Ramos (cell line): ENCODE measurements at regions not wholly inside any gene's neighbourhood (a gene's known extent, or its start where the extent isn't known, plus 50 kb on each side); places are given as distances from the start of the nearest gene placed in this dataset.
"Not testable (repeated sequence)": the region's sequence is repeated elsewhere in the genome, so short reads cannot be mapped to it uniquely, and the experiment has no call there.

Source experiments
- in situ Hi-C: fragments of 300-500 bp; cut with MboI; formaldehyde crosslinking; loops from one replicate; pipeline ENCODE4 v1.14.3; 2022; ENCODE audit warnings: low sequenced_read_pairs; ENCODE audit not compliant: unreplicated experiment

DNA sequence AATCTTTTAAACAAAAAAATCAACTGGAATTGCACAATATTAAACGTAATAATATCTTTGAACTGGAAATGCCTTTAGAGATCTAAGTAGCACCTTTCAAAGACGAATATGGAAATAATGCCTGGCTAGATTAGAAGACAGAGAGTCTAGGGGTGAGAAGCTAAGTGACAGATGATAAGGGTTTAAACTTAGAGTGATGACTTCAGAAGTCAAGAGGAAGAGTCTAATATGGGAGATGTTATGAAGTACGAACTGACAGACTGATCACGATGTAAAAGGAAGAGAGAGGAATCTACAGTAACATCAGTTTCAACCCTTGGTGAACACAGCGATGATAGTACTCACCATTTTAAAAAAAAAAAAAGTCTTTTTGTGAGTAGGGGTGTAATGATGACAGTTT is 57.9 kb downstream of the HINT1 start:
- in situ Hi-C loops = loop anchor here (25.0 kb wide), 1 partner anchor 905 kb away; the partner anchor contains the start of gene ACSL6

GRCh38 chr5:131104169-131104808 is 60.8 kb downstream of the HINT1 start:
- in situ Hi-C loops = loop anchor here (25.0 kb wide), 1 partner anchor 908 kb away; the partner anchor contains the start of gene ACSL6

DNA sequence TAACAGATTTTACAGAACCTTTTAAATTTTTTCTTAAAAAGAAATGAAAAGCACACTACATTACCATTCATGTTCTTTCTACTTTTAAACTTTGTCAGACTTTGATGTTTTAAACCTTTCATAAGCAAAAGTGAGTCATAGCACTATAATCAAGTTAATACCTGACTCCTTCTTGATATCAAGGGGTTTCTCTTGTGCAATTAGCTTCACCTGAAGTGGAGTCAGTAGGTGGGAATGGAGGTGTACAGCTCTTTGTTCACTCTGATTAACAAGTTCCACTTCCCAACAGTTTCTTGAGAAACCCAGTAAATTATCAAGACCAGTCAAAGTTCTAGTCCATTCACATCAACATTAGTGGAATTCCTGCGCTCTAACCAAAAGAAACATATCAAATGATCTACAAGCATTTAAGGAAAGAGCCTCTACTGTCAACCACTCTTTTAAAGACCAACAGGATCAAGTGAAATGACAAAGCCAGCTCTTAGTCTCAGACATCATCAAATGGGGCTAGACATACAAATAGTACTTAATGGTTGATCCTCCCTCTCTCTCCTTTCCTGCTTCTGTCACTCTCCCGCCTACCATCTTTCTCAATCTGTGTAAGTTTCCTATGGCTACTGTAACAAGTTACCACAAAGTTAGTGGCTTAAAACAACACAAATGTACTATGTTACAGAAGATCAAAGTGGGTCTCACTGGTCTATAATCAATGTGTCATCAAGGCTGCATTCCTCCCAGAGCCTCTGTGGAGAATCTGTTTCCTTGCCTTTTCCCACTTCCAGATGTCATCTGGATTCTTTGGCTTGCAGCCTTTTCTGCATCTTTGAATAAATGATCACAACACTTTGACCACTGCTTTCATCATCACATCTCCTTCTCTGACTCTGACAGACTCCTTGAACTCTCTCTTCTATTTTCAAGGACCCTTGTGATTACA is 68.0 kb downstream of the HINT1 start:
- in situ Hi-C loops = no loop called here

- in situ Hi-C loops = not testable (repeated sequence)
Observed at GRCh38 chr5:131095561-131095960, 69.5 kb downstream of the HINT1 start.

GRCh38 chr5:131084436-131084835 is 80.6 kb downstream of the HINT1 start:
- in situ Hi-C loops = no loop called here

DNA sequence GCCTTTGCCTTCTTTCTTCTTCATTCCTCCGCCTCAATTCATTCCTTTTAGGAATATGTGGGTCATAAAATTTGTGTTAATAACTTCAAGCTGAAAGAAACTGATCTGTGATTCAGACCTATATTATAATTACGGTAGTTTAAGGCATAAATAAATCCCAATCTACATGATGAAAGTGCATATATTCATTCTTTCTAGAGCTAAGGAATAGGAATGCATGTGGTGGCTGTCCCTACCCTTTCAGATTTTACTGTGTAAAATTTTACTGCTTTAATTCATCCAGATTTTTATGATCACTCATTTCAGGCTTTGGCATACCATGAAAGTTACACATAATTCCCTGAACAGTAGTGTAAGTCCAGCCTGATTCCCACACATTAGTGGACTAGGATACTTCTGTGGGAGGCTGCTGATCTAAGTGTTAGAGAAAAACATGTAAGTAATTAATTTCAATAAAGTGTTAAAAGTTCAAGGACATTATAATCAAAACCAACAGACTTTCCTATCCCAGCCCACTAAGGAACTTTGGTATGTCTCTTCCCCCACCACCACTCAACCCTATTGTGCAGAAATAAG is 83.1 kb downstream of the HINT1 start:
- in situ Hi-C loops = no loop called here

GRCh38 chr5:131081374-131081773 is 83.7 kb downstream of the HINT1 start:
- in situ Hi-C loops = no loop called here

- in situ Hi-C loops = no loop called here
Observed at GRCh38 chr5:131079232-131079631, 85.8 kb downstream of the HINT1 start.

DNA sequence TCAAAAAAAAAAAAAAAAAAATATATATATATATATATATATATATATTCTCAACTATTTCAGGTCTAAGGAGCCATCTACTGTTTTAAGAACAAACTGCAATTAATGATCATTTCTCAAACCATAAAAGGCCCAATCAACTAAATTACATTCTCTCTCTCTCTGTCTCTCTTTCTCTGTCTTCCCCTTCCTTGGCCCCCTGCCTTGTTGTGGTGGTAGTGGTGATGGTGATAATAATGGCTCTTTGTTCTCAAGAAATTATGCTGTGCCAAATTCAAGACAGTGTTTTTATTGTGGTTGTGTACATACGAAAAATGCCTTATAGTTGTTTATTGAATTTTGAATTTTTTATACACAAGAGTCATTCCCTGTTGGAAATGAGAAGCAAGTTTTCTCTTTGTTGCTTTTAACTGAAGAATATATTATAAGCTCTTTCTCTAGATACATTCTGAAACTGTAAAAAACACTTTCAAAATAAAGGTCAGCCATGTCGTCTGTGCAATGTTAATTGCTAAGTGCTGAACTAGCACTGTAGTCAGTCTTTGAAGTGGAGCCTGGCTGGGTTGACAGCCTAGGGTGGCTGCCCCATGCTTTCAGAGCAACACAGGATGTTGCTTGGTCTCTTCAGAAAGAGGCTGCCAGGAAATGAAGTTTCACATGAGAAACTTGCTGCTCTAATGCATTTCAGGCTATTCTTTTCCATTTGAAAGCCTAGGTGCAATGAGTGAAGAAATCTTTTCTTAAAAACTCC is 96.0 kb downstream of the HINT1 start:
- in situ Hi-C loops = no loop called here

- in situ Hi-C loops = no loop called here
Observed at GRCh38 chr5:131068076-131068475, 97.0 kb downstream of the HINT1 start.

GRCh38 chr5:131067636-131068035 is 97.4 kb downstream of the HINT1 start:
- in situ Hi-C loops = no loop called here

GRCh38 chr5:131064669-131065371 is 100.2 kb downstream of the HINT1 start:
- in situ Hi-C loops = no loop called here

- in situ Hi-C loops = no loop called here
Observed at GRCh38 chr5:131042021-131042789, 122.9 kb downstream of the HINT1 start.

DNA sequence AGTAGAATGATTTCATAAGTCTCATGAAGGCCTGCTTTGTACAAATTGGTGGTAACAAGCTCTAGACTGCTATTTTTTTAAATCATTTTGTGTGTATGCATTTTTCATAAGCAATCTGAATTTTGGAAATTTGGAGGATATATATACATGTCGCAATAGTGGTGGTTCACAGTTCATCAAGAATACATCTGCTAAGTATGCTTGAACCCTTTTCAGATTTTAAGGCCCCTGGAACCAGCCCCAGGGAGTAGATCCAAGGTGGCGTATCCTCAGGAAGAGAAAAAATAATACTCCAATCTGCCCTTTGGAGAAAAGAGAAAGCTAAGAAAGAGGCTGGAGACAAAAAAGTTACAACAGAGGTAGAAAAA is 141.6 kb downstream of the HINT1 start:
- in situ Hi-C loops = no loop called here

DNA sequence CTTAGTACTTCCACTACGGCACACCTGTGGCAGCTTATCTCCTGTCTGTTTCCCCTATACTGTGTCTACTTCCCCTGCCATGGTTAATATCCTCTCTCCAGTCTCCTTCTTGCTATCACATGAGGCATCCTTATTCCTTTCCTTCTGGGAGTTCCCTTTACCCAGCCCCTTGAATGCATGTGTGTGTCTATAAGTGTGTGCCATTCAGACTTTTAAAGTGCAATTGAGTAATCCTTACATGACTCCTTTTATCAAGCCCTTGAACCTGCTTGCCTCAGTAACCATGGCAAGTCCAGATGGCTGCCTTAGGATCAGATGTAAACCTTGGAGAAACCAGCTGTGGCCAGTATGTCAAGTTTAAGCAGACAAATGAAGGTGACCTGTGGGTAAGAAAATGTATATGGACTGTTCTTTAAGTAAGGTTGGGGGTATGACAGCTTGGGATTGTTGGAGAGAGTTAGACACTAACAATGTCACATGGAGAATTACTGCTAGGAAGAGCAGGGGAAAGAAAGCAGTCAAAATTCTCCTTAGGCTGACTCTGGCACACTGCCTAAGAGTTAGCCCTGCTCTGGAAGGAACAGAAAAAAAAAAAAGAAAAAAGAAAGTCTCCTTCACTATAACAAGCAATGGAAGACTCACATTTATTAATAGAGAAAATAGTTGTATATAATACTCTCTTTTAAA is 142.1 kb downstream of the HINT1 start:
- in situ Hi-C loops = no loop called here

GRCh38 chr5:131021646-131022045 is 143.4 kb downstream of the HINT1 start:
- in situ Hi-C loops = no loop called here

GRCh38 chr5:131019601-131020315 is 145.3 kb downstream of the HINT1 start:
- in situ Hi-C loops = no loop called here

DNA sequence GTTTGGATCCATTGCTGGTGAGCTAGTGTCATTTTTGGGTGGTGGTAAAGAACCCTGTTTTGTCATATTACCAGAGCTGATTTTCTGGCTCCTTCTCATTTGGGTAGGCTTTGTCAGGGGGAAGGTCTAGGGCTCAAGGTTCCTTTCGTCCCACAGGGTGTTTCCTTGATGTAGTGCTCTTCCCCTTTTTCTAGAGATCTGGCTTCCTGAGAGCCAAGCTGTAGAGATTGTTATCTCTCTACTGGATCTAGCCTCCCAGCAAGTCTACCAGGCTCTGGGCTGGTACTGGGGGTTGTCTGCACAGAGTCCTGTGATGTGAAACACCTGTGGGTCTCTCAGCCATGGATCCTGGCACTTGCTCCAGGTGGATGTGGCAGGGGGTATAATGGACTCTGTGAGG is 145.9 kb downstream of the HINT1 start:
- in situ Hi-C loops = no loop called here
